ENCODE measurements at regions not wholly inside any gene's neighbourhood (a gene's known extent, or its start where the extent isn't known, plus 50 kb on each side); places are given as distances from the start of the nearest gene placed in this dataset.

DNA sequence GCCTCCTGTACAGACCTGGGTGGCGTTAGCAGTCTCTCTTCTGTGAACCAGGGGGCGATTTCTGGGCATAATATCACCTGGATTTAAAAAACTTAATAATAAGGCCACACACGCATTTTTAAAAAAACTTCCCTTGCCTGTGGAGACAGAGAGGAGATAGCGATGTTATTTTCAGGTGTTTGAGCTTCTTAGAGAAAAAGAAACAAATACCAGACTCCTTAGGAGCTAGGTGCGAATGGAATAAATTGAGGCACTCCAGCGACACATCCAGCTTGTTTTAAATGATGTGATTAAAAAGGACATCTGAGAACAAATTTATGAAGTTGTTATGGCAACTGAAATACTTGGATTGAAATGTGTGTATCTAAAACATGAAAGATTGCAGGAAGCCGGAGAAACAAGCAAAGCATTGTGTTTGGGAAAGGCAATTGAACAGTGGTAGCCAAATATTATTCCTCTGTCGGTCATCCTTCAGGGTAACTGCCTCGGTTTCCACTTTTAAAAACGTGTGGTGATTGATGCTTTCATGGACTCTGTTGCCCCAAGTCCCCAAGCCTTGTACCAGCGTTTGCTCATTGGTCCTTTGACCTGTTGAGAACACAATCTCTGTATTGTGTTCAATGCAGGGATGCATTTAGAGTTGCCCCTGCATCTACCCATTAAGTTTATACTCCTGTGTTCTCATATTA, 158.7 kb downstream of the TM9SF2 start:
- DNase-seq, result no peak

DNA sequence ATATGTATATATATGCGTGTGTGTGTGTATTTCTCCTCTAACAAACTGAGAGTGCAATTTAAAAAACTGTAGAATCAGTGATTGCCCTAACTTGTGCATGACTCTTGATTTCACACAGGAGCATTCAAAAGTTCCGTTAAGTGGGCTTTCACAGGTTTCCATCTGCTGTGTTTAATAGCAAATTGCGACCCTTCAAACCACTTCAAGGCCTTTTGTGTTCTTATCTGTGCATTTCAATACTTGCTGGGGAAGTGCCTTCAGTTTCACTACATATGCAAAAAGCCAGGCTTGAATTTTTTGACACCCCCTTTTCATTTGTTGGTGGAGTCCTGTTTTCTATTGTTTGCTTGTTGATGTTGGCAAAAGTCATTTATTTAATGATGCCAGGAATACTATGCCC, 158.0 kb downstream of the TM9SF2 start:
- no peak for DNase-seq

DNA sequence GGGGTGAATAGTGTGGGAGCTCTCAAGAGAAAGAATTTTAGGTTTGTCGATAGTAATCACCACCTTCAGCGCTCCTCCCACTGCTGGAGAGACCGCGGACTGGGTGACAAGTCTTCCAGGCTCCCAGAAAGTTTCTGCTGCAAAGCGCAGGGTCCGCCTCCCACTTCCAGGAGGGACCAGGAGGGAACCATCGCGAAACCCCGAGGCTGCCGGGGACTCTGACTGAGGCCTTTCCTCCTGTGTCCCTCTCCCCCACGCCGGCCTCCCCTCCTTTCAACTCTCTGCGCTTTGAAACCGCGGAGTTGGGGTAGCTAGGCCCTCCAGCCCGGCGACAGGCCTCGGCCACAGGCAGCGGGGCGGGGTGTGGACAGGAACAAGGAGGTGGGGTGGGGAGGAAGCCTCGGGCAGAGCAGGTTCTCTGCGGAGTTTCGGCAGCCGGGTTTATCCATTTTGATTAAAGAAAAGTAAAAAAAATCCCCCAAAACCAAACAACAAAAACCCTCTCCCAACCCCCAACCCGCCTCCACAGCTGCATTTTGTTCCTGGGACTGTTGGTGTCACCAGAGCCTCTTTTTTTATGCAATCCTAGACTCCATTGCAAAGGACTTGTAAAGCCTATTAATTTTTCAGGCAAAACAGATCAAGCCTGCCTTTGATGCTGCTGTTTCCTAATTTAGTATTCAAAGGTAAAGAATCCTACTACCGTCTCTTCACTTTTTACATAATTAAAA, 157.2 kb downstream of the TM9SF2 start:
- peak; percentile 33 for DNase-seq

DNA sequence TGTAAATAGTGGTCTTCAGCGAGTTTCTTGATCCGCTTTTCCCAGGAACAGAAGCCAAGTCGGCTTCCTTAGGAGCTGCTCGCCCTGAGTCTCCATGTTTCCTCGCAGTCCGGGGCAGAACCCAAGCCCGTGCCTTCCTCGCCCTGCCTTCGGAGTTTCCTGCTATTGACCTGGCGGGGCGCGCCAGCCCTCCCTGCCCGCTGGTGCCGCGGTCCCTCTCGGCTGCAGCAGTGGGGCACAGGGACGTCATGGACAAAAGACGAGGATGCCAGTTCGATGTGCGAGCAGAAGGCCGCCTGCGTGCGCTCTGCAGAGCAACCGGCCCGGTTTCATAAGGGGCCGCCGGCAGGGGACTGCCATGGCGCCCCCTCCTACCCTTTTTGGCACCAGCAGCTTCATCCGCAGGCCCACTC, 156.6 kb downstream of the TM9SF2 start:
- DNase-seq, result no peak

DNA sequence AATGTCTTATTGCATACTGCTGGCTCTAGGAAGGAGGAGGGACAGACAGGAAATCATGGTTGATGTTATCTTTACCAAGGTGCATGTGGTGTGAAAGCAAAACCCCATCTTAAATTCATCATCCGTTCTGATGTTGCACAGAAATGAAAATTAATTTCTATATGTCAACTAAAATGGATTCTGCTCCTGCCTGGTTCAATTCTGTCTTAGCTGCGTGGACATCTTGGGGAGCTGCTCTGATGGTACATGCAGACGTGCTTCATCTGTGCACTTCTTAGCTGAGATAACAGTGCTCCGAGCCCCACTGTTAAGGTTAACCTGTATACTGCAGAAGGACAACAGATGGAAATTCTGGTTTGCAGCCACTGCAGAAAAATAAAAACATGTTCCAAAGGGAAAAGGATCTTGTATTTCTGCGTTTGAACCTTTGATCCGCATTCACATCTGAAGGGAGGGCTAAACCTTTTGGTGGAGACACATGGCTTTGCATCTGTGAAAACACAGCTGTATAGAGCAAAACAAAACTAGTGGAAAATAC, 155.6 kb downstream of the TM9SF2 start:
- no peak for DNase-seq

DNA sequence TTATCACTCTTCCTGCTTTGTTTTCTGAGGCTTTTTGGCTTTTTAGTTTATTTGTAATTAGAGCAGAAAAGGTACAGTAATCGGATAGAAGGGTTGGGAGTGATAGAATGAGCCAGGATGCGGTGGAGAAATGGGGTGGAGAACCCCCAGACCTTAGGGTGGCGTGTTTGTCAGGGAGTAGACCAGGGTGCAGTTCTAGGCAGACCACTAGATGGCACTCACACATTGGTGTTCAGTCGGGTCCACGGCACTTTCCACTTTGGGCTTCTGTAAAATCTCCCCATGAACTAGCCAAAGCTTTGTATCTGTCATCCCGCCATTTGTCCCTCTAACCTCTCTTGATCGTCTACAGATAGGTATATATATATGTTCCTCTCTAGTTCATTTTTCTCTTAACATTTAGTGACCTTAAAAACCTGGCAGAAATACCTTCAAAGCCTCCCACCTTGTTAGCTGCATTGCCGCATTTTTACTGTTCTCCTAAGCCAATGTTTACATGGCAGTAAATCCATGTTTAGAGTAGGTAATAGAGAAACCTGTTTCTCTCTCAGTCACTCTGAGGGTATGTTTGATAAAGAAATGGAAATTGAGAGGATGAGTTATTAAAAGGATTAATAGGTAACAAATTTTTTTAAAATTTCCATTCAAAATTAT, 154.9 kb downstream of the TM9SF2 start:
- DNase-seq, result peak; percentile 79

DNA sequence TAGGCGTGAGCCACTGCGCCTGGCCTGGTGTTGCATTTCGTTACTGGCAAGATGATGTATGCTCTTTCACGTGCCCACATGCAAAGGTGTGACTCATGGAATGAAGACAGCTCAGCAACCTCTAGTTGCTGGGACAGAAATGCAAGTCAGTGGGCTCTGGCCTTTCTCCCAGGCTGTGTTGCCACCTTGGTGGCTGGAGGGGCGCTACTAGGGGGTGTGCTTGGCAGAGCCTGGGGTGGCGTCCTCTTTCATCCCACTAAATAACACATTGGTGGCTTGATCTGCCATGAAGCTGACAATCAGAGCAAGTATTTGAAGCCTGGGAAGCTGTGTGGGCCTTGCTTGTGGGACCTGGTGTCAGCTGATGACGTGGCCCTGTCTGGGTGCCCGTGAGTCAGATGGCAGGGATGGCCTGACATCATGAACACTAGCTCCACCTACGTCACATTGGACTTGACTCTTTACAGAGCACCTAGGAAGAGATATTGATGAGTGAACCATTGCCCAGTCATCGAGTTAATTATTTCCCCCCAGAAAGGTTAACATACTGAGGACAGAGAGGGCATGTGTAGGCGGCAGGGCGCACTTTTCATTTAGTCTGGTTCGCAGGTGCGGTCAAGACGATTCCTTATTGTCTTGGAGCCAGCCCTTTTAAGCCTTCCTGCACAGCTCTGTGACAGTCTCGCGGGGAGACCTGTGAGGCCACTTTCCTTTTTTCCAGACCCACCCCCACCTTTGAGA, 154.2 kb downstream of the TM9SF2 start:
- DNase-seq, result no peak

- DNase-seq, result no peak
Observed at GRCh38 chr13:99654076-99654475, 152.8 kb downstream of the TM9SF2 start.

GRCh38 chr13:99653526-99653925, 152.3 kb downstream of the TM9SF2 start:
- no peak for DNase-seq

GRCh38 chr13:99652901-99653300, 151.6 kb downstream of the TM9SF2 start:
- DNase-seq, result no peak

DNA sequence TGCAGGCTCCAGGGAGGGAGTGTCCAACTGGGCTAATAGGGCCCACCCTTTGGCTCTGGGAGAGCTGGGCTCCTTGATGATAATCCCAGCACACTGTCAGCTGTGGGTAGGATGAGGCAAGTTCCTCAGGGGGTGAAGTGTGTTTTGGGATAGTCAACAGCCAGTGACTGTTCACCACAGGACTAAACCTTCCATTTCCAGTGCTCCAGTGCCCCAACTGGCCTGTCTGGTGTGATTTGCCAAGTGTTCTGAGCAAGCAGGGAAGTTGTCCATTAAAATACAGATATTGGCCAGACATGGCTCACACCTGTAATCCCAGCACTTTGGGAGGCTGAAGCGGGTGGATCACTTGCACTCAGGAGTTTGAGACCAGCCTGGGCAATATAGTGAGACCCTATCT, 150.9 kb downstream of the TM9SF2 start:
- no peak for DNase-seq

DNA sequence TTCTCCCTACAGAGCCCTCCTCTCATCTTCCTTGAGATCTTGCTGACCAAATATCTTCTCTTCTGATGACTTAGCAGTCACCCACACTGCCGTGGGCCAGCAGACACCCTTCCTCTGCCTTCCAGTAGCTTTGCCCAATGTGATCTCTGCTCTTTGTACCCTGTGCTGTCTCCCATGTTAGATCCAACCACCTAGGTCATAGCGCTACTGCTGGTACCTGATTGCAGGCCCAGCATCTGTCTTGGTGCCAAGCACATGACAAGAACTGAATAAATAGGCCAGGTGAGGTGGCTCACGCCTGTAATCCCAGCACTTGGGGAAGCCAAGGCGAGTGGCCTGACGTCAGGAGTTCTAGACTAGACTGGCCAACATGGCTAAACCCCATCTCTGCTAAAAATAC, 149.7 kb downstream of the TM9SF2 start:
- DNase-seq, result no peak

DNA sequence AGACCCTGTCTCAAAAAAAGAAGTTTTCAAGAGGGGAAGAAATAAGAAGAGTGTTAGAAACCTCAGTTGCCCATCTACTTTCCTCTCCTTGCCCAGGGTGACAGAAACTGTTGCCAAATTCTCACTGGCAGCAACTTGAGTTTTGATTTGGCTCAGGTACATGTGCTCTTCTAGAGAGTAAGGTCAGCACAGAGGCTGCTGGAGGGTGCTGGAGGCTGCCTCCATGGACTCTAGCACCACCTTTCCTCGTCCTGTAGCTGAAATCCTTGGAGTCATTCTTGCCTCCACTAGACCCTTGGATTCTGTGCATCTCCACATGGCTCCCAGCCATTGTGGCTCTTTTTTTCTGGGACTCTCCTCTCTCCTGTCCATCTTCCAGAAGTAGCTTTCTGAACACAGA, 149.1 kb downstream of the TM9SF2 start:
- DNase-seq, result no peak

DNA sequence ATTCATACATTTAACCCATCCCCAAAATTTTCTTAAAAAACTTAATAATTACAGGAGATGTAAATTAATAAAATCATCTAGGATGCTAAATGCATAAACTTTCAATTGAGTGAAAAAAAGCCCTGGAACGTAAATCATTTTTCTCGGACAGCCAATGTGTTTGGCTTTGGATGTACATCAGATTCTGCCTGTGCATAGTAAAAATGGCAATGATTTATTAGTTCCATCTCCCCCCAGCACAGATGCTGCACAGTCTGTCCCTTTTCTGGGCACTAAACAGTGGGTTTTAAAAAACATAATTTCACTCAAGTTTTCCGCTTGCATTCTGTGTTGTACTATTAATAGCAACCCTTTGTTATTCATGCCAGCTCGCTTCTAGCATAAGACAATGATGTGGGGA, 147.7 kb downstream of the TM9SF2 start:
- no peak for DNase-seq

- DNase-seq, result no peak
Observed at GRCh38 chr13:99648066-99648665, 146.9 kb downstream of the TM9SF2 start.

GRCh38 chr13:99647596-99647985, 146.3 kb downstream of the TM9SF2 start:
- no peak for DNase-seq

GRCh38 chr13:99646866-99647595, 145.8 kb downstream of the TM9SF2 start:
- no peak for DNase-seq

GRCh38 chr13:99642841-99643240, 141.6 kb downstream of the TM9SF2 start:
- DNase-seq, result no peak

- DNase-seq, result no peak
Observed at GRCh38 chr13:99642006-99642405, 140.7 kb downstream of the TM9SF2 start.

DNA sequence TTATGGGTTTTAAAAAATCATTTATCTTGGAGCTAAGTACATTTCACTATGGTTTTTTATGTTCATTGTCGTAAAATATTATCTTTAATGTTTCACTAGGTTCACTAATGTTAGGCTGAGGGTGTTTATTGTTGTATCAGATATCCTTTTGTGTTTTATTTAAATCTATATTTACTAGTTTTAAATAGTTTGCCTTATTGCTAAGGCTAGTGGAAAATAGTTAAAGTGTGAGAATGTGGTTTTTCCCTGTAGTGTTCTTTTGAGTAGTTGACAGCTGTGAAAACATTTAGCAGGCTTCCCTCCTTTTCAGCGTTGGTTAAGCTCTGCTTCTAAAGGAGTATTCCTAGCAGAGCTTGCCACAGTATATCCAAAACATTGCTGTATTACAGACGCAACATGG, 139.0 kb downstream of the TM9SF2 start:
- DNase-seq, result no peak

DNA sequence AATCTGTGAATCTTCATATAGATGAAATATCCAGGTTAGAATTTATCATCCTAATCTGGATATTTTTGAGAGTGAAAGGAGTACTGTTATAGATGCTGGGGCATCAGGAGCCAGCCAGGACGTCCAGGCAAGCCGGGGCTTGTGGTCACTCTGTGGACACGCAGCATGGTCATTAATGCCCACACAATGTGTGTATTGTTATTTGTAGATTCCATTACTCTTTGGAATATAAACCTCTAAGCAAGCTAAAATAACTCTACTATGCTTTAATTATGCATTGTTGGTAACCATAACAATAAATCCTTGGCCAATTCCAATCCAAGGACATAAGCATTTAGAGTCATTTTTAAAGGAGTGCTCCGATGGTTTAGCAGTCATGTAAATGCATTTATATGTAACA, 137.9 kb downstream of the TM9SF2 start:
- DNase-seq, result no peak

Measured in effector CD4-positive, alpha-beta T cell (primary cell).